ENCODE measurements at regions not wholly inside any gene's neighbourhood (a gene's known extent, or its start where the extent isn't known, plus 50 kb on each side); places are given as distances from the start of the nearest gene placed in this dataset.

DNA sequence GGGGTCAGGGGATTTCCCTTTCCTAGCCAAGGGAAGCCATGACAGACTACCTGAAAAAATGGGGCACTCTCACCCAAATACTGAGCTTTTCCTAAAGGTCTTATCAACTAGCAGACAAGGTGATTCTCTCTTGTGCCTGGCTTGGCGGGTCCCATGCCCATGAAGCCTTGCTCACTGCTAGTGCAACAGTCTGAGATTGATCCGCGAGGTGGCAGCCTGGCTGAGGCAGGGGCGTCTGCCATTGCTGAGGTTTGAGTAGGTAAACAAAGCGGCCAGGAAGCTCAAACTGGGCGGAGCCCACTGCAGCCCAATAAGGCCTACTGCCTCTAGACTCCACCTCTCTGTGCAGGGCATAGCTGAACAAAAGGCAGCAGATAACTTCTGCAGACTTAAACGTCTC, 152.6 kb upstream of the PMFBP1 start:
- DNase-seq (ENCODE audit: low read depth): no peak

DNA sequence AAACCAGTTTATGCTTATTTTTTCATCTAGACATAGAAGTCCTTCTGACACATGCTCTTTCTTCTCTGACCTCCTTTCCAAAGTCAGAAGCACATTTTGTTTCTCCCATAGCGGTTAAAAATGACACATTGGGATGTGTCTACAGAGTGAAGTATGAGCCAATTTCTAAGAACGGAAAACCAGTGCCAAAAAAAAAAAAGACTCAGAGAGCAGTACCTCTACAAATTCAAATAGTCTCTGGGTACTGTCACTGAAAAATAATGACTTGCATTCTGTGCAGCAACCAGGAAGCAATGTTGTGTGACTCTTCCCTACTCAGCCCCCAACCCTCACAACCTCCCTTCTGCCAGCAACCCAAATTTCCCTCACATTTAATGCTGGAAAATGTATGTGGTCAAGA, 145.5 kb upstream of the PMFBP1 start:
- DNase-seq (ENCODE audit: low read depth): peak; percentile 43

DNA sequence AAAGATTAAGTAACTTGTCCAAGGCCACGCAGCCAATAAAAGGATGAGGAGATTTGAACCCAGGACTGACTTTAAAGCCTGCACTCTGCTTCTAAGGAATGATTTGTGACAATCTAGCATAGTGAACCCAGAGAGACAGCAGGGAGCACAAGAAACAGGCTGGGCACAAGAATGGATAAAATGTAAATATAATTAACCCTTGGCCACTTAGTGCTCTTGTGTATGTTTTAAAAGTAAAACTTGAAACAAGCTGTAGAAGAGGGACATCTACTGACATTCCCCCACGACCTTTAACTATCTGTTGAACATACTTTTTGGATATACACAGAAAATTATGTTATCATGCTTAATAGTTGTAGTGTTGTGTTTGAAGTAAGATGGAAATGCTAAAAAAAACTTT, 141.9 kb upstream of the PMFBP1 start:
- peak; percentile 6 for DNase-seq (ENCODE audit: low read depth)

DNA sequence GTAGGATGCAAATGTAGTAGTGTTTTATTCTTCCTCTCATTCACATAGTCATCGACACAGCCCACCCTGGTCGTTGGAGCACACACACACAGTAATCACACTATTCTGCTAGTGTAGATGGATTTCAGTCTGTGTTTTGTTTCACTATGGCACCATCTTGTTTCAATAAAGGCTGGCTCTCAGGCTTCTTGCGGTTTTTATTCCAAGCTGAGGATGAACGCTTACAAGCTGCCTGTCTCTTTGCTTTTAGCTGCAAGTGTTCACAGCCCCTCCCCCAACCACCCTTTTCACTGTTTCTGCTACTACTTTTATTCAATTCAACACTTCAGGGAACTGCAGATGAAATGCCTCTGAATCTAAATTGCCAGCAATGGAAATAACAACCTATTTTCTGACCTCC, 140.9 kb upstream of the PMFBP1 start:
- peak; percentile 63 for DNase-seq (ENCODE audit: low read depth)

DNA sequence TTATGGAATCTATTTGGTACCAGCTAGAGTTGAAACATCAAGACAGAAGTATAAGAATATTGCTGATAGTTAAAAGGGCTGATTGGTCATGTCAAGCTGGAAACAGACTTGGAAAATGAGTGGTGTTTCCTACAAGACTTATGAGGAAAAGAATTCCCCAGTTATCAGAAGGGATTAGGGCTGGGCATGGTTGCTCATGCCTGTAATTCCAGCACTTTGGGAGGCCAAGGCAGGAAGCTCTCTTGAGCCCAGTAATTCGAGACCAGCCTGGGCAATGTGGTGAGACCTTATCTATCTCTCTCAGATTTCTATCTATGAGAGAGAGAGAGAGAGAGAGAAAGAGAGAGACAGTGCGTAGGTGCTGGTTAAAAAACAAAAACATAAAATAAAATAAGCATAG, 139.5 kb upstream of the PMFBP1 start:
- no peak for DNase-seq (ENCODE audit: low read depth)

DNA sequence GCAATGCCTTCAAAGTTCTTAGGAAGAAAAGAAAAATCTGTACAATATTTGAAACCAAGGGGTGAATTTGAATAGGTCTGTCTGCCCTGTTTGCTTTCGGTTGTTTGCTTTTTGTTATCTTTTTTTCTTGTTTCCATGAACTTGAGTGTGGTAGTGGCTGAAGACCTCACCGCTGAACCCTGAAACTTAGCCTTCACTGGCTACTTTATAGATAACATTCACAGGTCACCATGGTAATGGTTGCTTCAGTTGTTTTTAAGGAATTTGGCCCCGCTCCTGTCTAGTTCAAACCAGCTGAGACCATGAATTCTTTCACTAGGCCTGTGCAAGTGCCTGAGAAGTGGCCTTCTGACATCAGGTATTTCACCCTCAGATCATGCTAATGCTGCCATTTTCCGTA, 137.0 kb upstream of the PMFBP1 start:
- no peak for DNase-seq (ENCODE audit: low read depth)

DNA sequence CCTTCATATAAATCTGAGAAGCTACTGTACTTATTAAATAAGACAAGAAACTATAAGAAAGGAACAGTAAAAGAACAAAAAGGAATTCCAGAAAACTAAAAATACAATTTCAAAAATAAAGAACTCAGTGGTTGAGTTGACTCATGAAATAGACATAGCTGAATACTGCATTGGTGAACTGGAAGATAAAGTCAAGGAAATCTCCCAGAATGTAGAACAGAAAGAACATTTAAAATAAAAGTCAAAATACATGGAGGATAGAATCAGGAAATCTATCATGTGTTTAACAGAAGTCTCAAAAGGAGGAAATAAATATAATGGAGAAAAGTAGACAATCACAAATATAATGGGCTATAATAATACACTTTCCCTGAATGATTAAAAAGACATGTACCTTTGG, 136.4 kb upstream of the PMFBP1 start:
- no peak for DNase-seq (ENCODE audit: low read depth)

DNA sequence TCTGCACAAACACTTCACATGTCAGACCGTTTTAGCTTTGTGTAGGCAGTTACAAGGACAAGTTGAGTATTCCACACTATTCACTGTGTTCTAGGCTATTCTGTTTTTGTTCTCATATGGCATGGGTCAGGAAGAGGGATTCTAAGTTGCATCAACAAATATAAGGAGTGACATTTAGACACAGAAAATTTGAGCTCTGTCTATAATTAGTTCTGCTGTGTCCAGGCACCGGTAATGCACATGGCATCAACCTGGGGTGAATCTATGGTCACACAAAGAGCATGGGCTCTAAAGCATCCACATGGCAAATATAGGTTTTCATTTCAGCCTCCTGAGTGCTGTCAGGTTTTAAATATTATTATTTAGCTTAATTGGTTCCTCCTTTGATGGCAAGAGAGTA, 130.4 kb upstream of the PMFBP1 start:
- DNase-seq (ENCODE audit: low read depth): no peak

DNA sequence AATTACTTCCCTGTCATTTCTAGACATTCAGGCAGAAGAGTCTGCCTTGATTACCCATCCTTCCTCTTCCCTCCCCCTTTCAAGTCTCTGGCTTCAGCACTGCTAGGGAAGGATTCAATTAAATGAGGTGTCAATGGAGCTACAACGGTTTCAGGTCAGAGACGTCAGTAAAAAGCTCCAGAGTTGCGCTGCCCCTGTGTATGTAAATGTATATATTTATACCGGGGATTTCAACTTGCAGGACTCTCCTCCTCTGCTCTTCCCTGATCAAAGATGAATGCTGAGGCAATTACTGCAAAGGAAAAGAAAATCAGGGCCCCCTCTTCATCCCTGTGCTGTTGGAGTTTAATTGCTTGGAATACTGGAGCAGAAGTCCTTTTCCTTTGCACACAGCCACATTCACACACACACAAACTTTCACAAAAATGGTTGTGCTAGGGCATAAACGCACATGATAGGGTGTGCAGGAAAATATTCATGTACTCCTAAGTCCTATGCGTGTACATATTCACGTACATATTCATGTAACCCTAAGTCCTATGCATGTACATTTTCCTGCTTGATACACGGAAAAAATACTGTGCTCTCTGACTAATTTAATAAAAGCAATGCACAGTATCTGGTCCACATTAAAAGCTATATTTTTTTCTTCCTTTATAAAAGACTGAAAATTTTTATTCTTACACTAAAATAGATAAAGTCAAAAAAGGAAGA, 129.7 kb upstream of the PMFBP1 start:
- DNase-seq (ENCODE audit: low read depth): no peak

DNA sequence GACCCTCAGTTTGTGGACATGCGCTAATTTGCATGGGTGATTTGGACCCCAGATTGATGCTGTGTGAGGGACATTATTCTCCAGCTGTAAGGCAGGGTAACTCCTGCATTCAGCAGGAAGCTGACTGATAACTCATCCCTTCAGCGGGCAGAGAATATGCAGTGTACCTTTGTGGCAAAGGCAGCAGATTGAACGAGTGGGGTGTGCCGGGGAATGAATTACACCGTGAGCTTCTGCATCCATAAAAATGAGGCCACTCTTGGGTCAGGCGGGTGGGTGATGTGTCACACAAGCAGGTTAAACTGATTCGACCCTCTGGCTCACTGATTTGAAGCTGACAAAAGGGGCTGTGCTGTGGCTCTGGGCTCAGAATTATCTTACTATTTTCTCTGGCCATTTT, 128.9 kb upstream of the PMFBP1 start:
- DNase-seq (ENCODE audit: low read depth): no peak

DNA sequence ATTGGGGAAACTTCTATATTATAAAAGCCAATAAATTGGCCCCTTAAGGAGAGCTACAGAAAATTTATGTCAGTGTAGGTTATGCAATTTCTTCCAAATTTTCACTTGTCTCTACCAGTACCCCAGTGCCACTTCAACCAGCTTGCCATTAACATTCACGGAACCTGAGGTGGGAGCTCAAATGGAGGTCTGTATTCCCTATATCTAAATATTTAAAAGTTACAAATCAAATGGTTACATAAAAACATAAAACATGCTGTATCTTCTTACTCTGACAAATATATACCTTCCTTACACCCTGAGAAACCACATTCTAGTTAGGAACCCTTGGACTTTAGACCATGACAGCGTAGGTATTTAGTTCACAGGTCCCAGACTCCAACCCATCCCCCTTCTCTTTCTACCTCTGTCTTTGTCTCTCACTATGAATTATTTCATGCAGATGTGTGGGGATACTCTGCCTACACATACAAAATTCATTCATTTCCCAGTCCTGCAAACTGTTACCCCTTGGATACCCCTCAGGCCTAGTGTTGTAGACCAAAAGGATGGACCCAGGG, 127.8 kb upstream of the PMFBP1 start:
- DNase-seq (ENCODE audit: low read depth): no peak

DNA sequence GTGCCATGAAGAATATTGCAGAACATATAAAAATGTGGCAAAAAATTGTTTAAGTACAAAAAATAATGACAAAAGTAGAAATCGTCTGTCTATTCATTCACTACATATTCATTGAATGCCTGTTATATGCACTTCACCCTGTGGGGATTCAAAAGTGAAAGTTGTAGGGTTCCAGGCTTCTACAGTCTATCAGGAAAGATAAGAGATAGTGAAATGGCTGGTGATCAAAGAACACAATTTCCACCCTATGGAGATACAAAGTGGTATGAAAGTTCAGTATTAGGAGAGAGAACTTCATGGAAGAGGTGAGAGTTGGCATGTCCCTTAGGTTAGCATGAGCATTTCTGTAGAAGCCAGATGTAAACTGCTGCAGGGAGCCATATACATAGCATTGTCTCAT, 127.0 kb upstream of the PMFBP1 start:
- no peak for DNase-seq (ENCODE audit: low read depth)

DNA sequence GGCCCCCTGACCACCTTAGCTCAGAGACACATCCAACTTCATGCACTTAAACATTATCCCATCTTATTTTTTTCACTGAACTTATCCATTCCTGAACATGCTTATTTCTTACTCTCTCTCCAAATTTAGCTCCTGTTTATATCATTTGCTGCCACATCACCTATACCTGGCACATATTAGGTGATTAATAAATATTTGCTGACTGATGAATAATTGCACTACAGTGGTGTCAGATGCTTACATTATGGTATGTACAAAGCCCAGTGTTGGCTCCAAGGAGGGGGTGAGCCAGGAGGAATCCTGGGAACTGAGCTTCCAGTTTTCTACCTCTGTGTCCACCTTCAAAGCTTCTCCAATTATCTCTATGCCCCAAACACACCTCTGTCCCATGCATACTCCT, 124.0 kb upstream of the PMFBP1 start:
- DNase-seq (ENCODE audit: low read depth): no peak

DNA sequence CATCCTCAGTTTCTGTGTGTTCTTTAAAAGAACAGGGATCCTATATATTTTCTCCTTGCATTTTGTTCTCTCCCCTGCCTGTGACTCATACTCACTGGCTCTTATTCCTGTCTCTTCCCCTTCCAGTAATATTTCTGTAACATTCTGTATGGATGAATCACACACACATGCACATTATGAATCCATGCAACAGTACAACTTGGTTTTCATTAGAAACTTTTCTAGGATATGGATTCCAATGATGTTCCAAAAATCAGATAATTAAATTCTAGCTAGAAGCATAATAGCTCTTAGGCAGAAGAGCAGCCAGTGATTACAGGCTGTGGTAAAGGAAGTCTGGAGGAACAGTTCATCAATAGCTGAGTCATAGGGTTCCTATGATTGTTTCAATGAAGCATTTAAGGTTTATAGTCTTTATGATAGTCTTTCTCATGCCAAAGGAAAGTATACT, 119.6 kb upstream of the PMFBP1 start:
- peak; percentile 94 for DNase-seq (ENCODE audit: low read depth)

DNA sequence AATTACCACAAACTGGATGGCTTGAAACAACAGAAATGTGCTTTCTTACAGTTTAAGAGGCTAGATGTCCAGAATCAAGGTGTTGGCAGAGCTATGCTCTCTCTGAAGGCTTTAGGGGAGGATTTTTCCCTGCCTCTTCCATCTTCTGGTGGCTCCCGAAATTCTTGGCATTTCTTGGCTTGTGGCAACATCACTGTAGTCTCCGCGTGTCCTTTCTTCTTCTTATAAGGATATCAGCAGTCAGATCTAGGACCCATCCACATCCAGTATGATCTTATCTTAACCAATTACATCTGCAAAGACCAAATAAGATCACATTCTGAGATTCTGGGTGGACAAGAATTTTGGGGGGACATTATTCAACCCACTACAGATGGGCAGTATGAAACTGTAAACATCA, 119.2 kb upstream of the PMFBP1 start:
- DNase-seq (ENCODE audit: low read depth): peak; percentile 46

DNA sequence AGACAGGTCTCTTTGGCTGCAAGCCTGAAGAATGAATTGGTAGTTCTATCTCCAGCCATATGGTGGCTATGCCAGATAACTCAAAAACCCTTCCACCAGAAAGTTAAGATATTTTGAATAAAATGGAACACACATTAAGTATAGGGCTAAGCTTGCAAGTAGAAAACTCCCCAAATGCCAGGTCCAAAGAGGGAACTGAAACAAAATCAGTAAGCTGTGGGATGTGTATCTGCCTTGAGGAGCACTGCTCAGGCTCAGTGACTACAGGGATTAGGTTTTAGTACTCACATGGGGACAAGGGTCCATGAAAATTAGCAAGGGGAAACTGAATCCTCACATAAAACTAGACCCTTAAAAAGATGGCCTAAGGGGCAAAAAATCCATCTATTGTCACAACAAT, 115.7 kb upstream of the PMFBP1 start:
- no peak for DNase-seq (ENCODE audit: low read depth)

DNA sequence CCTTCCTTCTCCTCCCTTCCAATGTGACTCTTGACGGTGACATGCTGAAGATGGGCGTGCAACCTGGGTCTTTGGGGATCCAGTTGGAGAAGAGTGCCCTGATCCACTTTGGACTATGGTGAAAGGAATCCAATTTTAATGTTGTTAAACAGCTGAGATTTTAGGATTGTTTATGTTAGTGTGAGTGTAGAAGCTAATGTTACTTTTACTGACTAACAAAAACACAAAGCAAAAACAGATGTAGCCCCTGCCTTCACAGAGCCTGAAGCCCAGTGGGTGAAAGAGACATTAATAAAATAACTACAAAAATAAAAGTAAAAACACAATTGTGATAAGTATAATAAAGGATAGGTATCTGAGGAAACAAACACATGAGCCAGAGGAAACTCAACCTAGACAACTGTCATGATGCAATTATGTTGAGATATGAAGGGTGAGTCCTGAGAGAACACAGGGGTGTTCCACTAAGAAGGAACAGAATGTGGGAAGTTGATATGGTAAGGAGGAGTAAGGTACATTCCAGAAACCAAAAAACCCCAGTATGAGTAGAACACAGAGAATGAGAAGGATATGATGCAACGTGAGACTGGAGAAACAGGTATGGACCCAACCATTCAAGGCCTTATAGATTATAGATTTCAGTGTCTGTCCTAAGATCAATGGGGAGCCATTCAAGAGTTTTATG, 115.1 kb upstream of the PMFBP1 start:
- peak; percentile 6 for DNase-seq (ENCODE audit: low read depth)

DNA sequence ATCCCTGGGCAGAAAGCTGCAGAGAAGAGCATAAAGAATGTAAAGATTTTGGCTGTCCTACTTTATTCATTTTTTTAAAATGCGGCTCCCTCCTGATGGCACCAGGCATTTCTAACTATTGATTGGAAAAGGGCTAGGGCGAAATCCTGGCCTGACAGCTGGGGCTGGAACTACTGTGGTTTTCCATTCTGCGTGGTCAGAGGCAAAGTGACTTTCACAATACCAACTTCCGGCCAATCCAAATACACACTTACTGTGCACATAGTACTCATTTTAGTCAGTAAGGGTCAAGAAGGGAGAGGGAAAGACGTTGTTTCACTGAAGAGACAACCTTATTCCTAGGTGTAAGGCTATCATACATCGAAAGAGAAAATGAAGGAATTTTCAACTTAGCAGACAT, 113.8 kb upstream of the PMFBP1 start:
- no peak for DNase-seq (ENCODE audit: low read depth)

DNA sequence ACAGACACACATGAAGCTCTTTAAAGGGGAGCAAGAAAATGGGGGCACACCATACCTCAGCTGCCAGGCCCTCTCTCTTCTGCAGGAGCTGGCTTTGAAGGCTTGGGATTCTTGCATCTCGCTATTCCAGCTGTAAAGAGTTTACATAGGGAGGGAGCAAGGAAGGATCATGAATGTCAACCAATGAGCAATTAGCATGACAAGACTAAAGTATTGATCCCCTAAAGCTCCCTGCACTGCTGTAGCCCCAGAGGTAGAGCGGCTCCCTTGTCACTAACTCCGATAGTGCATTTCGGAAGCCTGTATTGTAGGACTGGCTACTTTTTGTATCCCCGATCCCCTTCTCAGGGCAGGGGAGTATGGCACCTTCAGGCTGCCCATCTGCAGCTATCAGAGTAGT, 113.4 kb upstream of the PMFBP1 start:
- no peak for DNase-seq (ENCODE audit: low read depth)

DNA sequence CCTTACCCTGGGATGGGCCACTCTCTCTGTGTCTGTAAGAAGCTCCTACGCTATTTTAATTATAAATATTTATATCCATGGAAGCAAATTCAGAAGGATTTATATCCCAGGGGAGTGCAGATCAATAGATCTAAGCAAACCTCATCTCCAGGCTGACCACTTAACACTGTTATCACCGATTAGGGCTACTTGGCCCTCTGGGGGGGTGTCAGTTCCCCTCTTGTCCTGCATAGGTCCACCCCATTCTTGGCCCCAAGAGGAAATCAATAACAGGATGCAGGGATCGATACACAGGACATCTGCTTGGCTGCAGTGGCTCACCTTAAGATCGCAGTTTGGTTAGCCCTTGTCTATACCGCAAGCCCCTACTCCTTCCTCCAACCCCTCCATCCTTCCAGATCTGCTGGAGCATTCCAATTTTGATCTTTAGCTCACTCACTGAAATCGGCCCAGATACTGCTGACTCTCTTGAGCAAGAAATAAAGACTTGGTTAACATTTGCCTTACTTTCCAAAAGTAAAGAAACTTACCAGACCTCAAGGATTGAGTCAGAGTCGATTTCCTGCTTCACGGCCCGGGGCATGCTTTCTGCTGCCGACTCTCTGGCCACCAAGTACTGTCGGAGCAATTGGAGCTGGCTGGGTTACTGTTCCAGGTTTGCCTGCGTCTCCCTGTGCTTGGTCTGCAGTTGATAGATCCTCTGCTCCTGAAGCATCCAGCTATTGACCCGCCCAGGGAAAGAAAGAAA, 112.3 kb upstream of the PMFBP1 start:
- DNase-seq (ENCODE audit: low read depth): no peak

DNA sequence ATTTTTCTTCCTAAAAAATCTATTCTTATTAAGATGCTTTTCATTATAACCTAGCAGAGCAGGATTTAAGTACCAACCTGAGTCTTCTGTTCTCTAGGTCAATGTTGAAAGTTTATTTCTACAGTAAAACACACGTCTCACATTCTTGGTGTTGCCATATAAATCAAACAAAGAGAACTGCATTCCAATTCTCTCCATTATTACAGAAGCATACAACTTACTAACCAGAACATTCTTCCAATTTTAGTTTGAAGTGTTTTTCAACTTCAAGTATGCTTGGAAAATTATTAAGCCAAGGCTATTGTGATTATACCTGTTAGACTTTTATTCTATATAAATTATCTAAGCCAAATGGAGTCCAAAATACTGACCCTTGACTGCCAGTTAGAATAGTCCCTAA, 110.4 kb upstream of the PMFBP1 start:
- DNase-seq (ENCODE audit: low read depth): no peak

DNA sequence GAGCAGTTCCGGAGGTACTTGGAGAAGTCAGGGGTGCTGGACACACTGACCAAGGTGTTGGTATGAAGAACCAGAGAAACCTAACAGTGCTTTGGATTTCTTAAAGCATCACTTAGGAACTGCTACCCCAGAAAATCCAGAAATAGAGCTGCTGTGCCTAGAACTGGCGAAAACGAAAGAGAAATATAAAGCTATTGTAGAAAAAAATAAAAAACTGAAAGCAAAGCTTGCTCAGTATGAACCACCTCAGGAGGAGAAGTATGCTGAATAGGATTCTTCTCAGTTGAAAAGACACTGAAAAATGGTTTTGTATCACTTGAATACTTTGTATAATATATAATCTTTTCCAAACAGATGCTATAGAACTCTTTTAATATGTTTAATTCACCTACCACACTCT, 106.3 kb upstream of the PMFBP1 start:
- DNase-seq (ENCODE audit: low read depth): no peak

DNA sequence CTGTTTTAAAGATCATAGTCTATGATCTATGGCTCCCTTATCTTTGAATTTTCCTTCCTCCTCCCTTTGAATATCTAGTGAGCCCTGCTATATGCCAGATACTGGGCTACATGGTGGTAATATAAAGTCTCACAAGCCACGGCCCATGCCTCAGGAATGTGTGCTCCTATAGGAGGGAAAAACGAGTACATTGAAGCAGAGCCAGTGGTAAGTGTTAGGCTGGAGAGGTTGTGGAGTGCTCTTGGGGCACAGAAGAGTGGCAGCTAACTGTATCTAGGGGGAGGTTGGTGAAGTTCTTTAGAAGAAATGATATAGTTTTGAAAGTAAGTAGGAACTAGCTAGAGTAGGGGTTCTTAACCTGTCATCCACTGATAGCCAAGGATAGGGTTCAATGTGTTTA, 105.8 kb upstream of the PMFBP1 start:
- no peak for DNase-seq (ENCODE audit: low read depth)

Data from fibroblast of the conjunctiva (primary cell).